ENCODE measurements at regions not wholly inside any gene's neighbourhood (a gene's known extent, or its start where the extent isn't known, plus 50 kb on each side); places are given as distances from the start of the nearest gene placed in this dataset.

- TF ChIP-seq, protein P1, sequence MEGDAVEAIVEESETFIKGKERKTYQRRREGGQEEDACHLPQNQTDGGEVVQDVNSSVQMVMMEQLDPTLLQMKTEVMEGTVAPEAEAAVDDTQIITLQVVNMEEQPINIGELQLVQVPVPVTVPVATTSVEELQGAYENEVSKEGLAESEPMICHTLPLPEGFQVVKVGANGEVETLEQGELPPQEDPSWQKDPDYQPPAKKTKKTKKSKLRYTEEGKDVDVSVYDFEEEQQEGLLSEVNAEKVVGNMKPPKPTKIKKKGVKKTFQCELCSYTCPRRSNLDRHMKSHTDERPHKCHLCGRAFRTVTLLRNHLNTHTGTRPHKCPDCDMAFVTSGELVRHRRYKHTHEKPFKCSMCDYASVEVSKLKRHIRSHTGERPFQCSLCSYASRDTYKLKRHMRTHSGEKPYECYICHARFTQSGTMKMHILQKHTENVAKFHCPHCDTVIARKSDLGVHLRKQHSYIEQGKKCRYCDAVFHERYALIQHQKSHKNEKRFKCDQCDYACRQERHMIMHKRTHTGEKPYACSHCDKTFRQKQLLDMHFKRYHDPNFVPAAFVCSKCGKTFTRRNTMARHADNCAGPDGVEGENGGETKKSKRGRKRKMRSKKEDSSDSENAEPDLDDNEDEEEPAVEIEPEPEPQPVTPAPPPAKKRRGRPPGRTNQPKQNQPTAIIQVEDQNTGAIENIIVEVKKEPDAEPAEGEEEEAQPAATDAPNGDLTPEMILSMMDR (IDR thresholded peaks at IDR 0.05; ENCODE audit: insufficient read depth, low read depth, low read length), result no peak
- TF ChIP-seq EZH2 (IDR thresholded peaks at IDR 0.05; ENCODE audit: insufficient read depth, low read length), result no peak
These were observed 273.5 kb upstream of the POU3F2 start for GRCh38 chr6:98560841-98561240.
